Hippocampal formation (tissue), 2 donors: ENCODE measurements at regions not wholly inside any gene's neighbourhood (a gene's known extent, or its start where the extent isn't known, plus 50 kb on each side); places are given as distances from the start of the nearest gene placed in this dataset.

ENCODE experiments used
- DNase-seq, 2 donors: peaks; one replicate each; lab custom pipeline; 2025; lab: John Stamatoyannopoulos, UW

- no peak for DNase-seq
Observed at GRCh38 chr7:9981742-9982349, 991.8 kb upstream of the PHF14 start.

GRCh38 chr7:9983048-9983447 is 990.6 kb upstream of the PHF14 start:
- DNase-seq: no peak

GRCh38 chr7:10015687-10016086 is 958.0 kb upstream of the PHF14 start:
- DNase-seq: no peak

- no peak for DNase-seq
Observed at GRCh38 chr7:10022480-10022879, 951.2 kb upstream of the PHF14 start.

GRCh38 chr7:10022957-10023356 is 950.7 kb upstream of the PHF14 start:
- peak; percentile 31 to 38 for DNase-seq

- DNase-seq: no peak
Observed at GRCh38 chr7:10034843-10035556, 938.7 kb upstream of the PHF14 start.

- DNase-seq: no peak
Observed at GRCh38 chr7:10036693-10037092, 937.0 kb upstream of the PHF14 start.

GRCh38 chr7:10038351-10038750 is 935.3 kb upstream of the PHF14 start:
- DNase-seq: no peak

GRCh38 chr7:10040674-10041073 is 933.0 kb upstream of the PHF14 start:
- DNase-seq: no peak

GRCh38 chr7:10070899-10071298 is 902.8 kb upstream of the PHF14 start:
- DNase-seq: no peak

- peak in 1 of 2 donors; percentile 43 for DNase-seq
Observed at GRCh38 chr7:10075866-10076265, 897.8 kb upstream of the PHF14 start.

- no peak for DNase-seq
Observed at GRCh38 chr7:10076660-10077300, 896.9 kb upstream of the PHF14 start.

GRCh38 chr7:10079572-10079971 is 894.1 kb upstream of the PHF14 start:
- no peak for DNase-seq

- no peak for DNase-seq
Observed at GRCh38 chr7:10082896-10083295, 890.8 kb upstream of the PHF14 start.

GRCh38 chr7:10083766-10084165 is 889.9 kb upstream of the PHF14 start:
- no peak for DNase-seq

GRCh38 chr7:10085231-10085630 is 888.4 kb upstream of the PHF14 start:
- no peak for DNase-seq

- no peak for DNase-seq
Observed at GRCh38 chr7:10100572-10100971, 873.1 kb upstream of the PHF14 start.

- DNase-seq: no peak
Observed at GRCh38 chr7:10101351-10101750, 872.3 kb upstream of the PHF14 start.

- no peak for DNase-seq
Observed at GRCh38 chr7:10104292-10104691, 869.4 kb upstream of the PHF14 start.

GRCh38 chr7:10106609-10107008 is 867.1 kb upstream of the PHF14 start:
- DNase-seq: no peak

GRCh38 chr7:10116511-10116910 is 857.2 kb upstream of the PHF14 start:
- no peak for DNase-seq

- no peak for DNase-seq
Observed at GRCh38 chr7:10117815-10118214, 855.9 kb upstream of the PHF14 start.

- DNase-seq: no peak
Observed at GRCh38 chr7:10120936-10121335, 852.7 kb upstream of the PHF14 start.
